ENCODE measurements at regions not wholly inside any gene's neighbourhood (a gene's known extent, or its start where the extent isn't known, plus 50 kb on each side); places are given as distances from the start of the nearest gene placed in this dataset.

GRCh38 chr5:152255411-152255810 is 149.7 kb downstream of the NMUR2 start (continued):
- TF ChIP-seq REST (IDR thresholded peaks at IDR 0.05; ENCODE audit: low read depth) (no peak), YY1 (IDR thresholded peaks at IDR 0.05; ENCODE audit: extremely low read depth, insufficient replicate concordance, low read depth, low read length) (no peak), EZH2 (IDR thresholded peaks at IDR 0.05) (no peak), RAD21 (IDR thresholded peaks at IDR 0.05; ENCODE audit: low read depth) (no peak)

- Histone ChIP-seq H3K27me3 (ENCODE audit: insufficient read depth, low read length) (no peaks in the 10 kb centered on the region), H3K36me3 (ENCODE audit: control insufficient read depth in 1 of 2, insufficient read depth in 2 of 2, low read length in 2 of 2) (no peaks in the 10 kb centered on the region), H3K4me2 (ENCODE audit: low read length) (no peak overlapping the region), H3K79me2 (ENCODE audit: insufficient read depth, low read length) (no peaks in the 10 kb centered on the region), H3K4me3 (replicated peaks in 1 of 2; ENCODE audit: low read depth in 1 of 2, low read length in 2 of 2) (no peak overlapping the region), H2AFZ (ENCODE audit: low read depth, low read length, poor library complexity, severe bottlenecking) (no peak overlapping the region), H3K9me2 (ENCODE audit: insufficient read depth) (no peaks in the 10 kb centered on the region), H3K4me1 (ENCODE audit: control insufficient read depth in 1 of 2, insufficient read depth in 2 of 2, low read length in 2 of 2) (no peaks in the 10 kb centered on the region), H3K9me3 (ENCODE audit: control insufficient read depth in 1 of 2, insufficient read depth in 1 of 2, low read depth in 1 of 2, low read length in 2 of 2) (no peaks in the 10 kb centered on the region), H3K9ac (ENCODE audit: low read length) (no peak overlapping the region), H4K20me1 (ENCODE audit: insufficient read depth) (no peaks in the 10 kb centered on the region), H3K27ac (ENCODE audit: low read depth, low read length) (no peak overlapping the region)
- ATAC-seq, result no peak
- BruUV-seq (replicated peaks), result no TSS peak
- intact Hi-C loops (cut with micrococcal nuclease), result no loop called here
- CTCF ChIA-PET, result interaction anchor here (0.9 kb wide), 1 partner anchor 422 kb away, joined by 3 read pairs; no protein-coding TSS in a partner anchor
- POLR2A ChIA-PET, result no interaction called here
- no peak for DNase-seq (ENCODE audit: low read depth, low spot score)
- RAD21 ChIA-PET (ENCODE audit: low non-redundant PET in 1 of 2, low total read pairs in 2 of 2, uncharacterized antibody in 2 of 2, unreplicated experiment in 2 of 2), result no interaction called here
- TF ChIP-seq CEBPB (IDR thresholded peaks at IDR 0.05; ENCODE audit: low read depth) (no peak), ZFX (IDR thresholded peaks at IDR 0.05) (no peak), MAX (IDR thresholded peaks at IDR 0.05) (no peak), CTCF (IDR thresholded peaks at IDR 0.05 in 2 of 3, conservative IDR thresholded peaks at IDR 0.05 in 1 of 3; ENCODE audit: borderline replicate concordance in 1 of 3, insufficient read depth in 1 of 3, low read depth in 2 of 3, low read length in 2 of 3) (no peak), POLR2AphosphoS5 (IDR thresholded peaks at IDR 0.05; ENCODE audit: low read depth, low read length) (no peak), CBX3 (IDR thresholded peaks at IDR 0.05; ENCODE audit: low read depth) (no peak), EGR1 (IDR thresholded peaks at IDR 0.05; ENCODE audit: low read depth) (no peak), ZNF274 (IDR thresholded peaks at IDR 0.05; ENCODE audit: low read depth, low read length) (no peak), YY1 (IDR thresholded peaks at IDR 0.05; ENCODE audit: extremely low read depth, insufficient replicate concordance, low read depth, low read length) (no peak), POLR2A (IDR thresholded peaks at IDR 0.05; ENCODE audit: borderline replicate concordance, extremely low read depth, insufficient read depth, insufficient read length) (no peak), ATF3 (IDR thresholded peaks at IDR 0.05) (no peak), SIN3A (IDR thresholded peaks at IDR 0.05; ENCODE audit: low read depth) (no peak), RAD21 (IDR thresholded peaks at IDR 0.05; ENCODE audit: low read depth) (no peak), EZH2 (IDR thresholded peaks at IDR 0.05) (no peak), TCF7L2 (IDR thresholded peaks at IDR 0.05; ENCODE audit: borderline replicate concordance, extremely low read depth, insufficient read depth, insufficient read length) (no peak)
Measured at GRCh38 chr5:152247850-152248385, 157.2 kb downstream of the NMUR2 start.

Data from HCT116 (cell line).